Suprapubic skin (tissue), 3 donors: ENCODE measurements at regions not wholly inside any gene's neighbourhood (a gene's known extent, or its start where the extent isn't known, plus 50 kb on each side); places are given as distances from the start of the nearest gene placed in this dataset.

Source experiments
- CTCF ChIP-seq, 2 donors: fragments of 200-600 bp in 1 of 2; fragments of 450-650 bp in 1 of 2; sonication (generic) in 1 of 2; IDR thresholded peaks; one replicate each; pipeline ENCODE4 v1.5.1; 2016 to 2019; ENCODE audit warnings: antibody characterized with exemption in 2 of 2, mild to moderate bottlenecking in 1 of 2, moderate library complexity in 1 of 2
- POLR2AphosphoS5 ChIP-seq, 3 donors: sonication (generic); formaldehyde crosslinking; IDR thresholded peaks; one replicate each; pipeline ENCODE4 v1.6.1; 2017; ENCODE audit warnings: antibody characterized with exemption in 3 of 3

- TF ChIP-seq CTCF (IDR thresholded peaks at IDR 0.05) (no peak), POLR2AphosphoS5 (IDR thresholded peaks at IDR 0.05) (no peak)
Measured at GRCh38 chr1:29456685-29457435, 220.5 kb downstream of the PTPRU start.
